NT2/D1 (cell line): ENCODE measurements at regions not wholly inside any gene's neighbourhood (a gene's known extent, or its start where the extent isn't known, plus 50 kb on each side); places are given as distances from the start of the nearest gene placed in this dataset.

ENCODE experiments used
- SUZ12 ChIP-seq: IDR thresholded peaks from 2 replicates; pipeline ENCODE4 v1.6.1; 2011; ENCODE audit not compliant: insufficient read length, insufficient read depth; ENCODE audit errors: extremely low read depth
- YY1 ChIP-seq: IDR thresholded peaks from 2 replicates; pipeline ENCODE4 v1.6.1; 2011; ENCODE audit not compliant: insufficient read length, insufficient read depth

DNA sequence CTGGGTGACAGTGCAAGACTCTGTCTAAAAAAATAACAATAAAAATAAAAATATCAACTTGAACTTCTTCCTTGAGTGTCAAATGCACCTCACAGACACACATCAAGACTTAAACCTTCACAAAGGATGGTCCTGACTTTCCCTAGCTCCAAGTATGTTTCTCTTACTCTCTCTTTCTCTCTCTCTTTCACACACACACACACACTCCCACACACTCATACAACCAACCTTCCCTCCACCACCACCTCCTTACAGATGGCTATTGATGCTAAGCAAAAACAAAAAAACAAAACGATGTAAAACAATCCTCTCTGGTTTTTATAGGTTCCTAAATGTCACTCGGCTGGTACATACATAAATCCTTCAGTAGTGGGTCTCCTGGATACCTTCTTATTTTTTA is 67.4 kb upstream of the ACVR2A start:
- no peak for TF ChIP-seq SUZ12
- TF ChIP-seq YY1: no peak
